ENCODE measurements at regions not wholly inside any gene's neighbourhood (a gene's known extent, or its start where the extent isn't known, plus 50 kb on each side); places are given as distances from the start of the nearest gene placed in this dataset.

- DNase-seq (ENCODE audit: low read depth, low spot score) (no peak), ATAC-seq (no peak)
- POLR2A ChIA-PET, result no interaction called here
- H3K27me3 ChIP-seq (ENCODE audit: control insufficient read depth, insufficient read depth, low read length), result no peaks in the 10 kb centered on the region
- no peaks in the 10 kb centered on the region for H3K4me1 ChIP-seq (ENCODE audit: control insufficient read depth, insufficient read depth, low read length)
- CTCF ChIA-PET, result no interaction called here
- intact Hi-C loops (cut with micrococcal nuclease; ENCODE audit: unreplicated experiment), result no loop called here
- H3K36me3 ChIP-seq (ENCODE audit: control insufficient read depth, insufficient read depth, low read length), result no peaks in the 10 kb centered on the region
- H3K4me3 ChIP-seq (ENCODE audit: low read depth in 2 of 2, low read length in 2 of 2), result no peak overlapping the region
- H3K27ac ChIP-seq (ENCODE audit: low read length), result no peak overlapping the region
- in situ Hi-C loops (cut with HindIII; ENCODE audit: low pct_unique_long_range_greater_than_20kb, low sequenced_read_pairs), result no loop called here
- no peaks in the 10 kb centered on the region for H3K9me3 ChIP-seq (ENCODE audit: control insufficient read depth, insufficient read depth, low read depth, low read length)
- TF ChIP-seq TCF7L2 (IDR thresholded peaks at IDR 0.05; ENCODE audit: low read depth, low read length) (no peak), CTCF (IDR thresholded peaks at IDR 0.05) (no peak), REST (IDR thresholded peaks at IDR 0.05; ENCODE audit: insufficient read depth in 1 of 2, low read depth in 2 of 2, low read length in 1 of 2) (no peak), SIN3A (IDR thresholded peaks at IDR 0.05; ENCODE audit: borderline replicate concordance, insufficient read depth, low read depth, low read length) (no peak), POLR2AphosphoS5 (IDR thresholded peaks at IDR 0.05; ENCODE audit: low read depth, low read length) (no peak)
- BruUV-seq (replicated peaks), result no TSS peak
Measured at GRCh38 chr2:15841776-15842560, 98.4 kb upstream of the MYCN start.

GRCh38 chr2:15842758-15843666 lies 97.3 kb upstream of the MYCN start:
- no peak for ATAC-seq

More at GRCh38 chr2:15842758-15843666, 97.3 kb upstream of the MYCN start:
- no peak for DNase-seq (ENCODE audit: low read depth, low spot score)
- no TSS peak for BruUV-seq (replicated peaks)
- H3K36me3 ChIP-seq (ENCODE audit: control insufficient read depth, insufficient read depth, low read length), result no peaks in the 10 kb centered on the region
- intact Hi-C loops (cut with micrococcal nuclease; ENCODE audit: unreplicated experiment), result no loop called here
- no peak overlapping the region for H3K4me3 ChIP-seq (ENCODE audit: low read depth in 2 of 2, low read length in 2 of 2)
- in situ Hi-C loops (cut with HindIII; ENCODE audit: low pct_unique_long_range_greater_than_20kb, low sequenced_read_pairs), result no loop called here
- no peak overlapping the region for H3K27ac ChIP-seq (ENCODE audit: low read length)
- TF ChIP-seq POLR2AphosphoS5 (IDR thresholded peaks at IDR 0.05; ENCODE audit: low read depth, low read length) (no peak), SIN3A (IDR thresholded peaks at IDR 0.05; ENCODE audit: borderline replicate concordance, insufficient read depth, low read depth, low read length) (no peak), CTCF (IDR thresholded peaks at IDR 0.05) (no peak), TCF7L2 (IDR thresholded peaks at IDR 0.05; ENCODE audit: low read depth, low read length) (no peak), REST (IDR thresholded peaks at IDR 0.05; ENCODE audit: insufficient read depth in 1 of 2, low read depth in 2 of 2, low read length in 1 of 2) (no peak)
- CTCF ChIA-PET, result no interaction called here
- H3K9me3 ChIP-seq (ENCODE audit: control insufficient read depth, insufficient read depth, low read depth, low read length), result no peaks in the 10 kb centered on the region
- H3K4me1 ChIP-seq (ENCODE audit: control insufficient read depth, insufficient read depth, low read length), result no peaks in the 10 kb centered on the region
- POLR2A ChIA-PET, result no interaction called here
- no peaks in the 10 kb centered on the region for H3K27me3 ChIP-seq (ENCODE audit: control insufficient read depth, insufficient read depth, low read length)
